K562 (cell line): ENCODE measurements at regions not wholly inside any gene's neighbourhood (a gene's known extent, or its start where the extent isn't known, plus 50 kb on each side); places are given as distances from the start of the nearest gene placed in this dataset.

Source experiments
- ATF3 ChIP-seq, 2 experiments: fragments of 450-650 bp in 1 of 2; sonication (generic) in 1 of 2; formaldehyde crosslinking in 1 of 2; IDR thresholded peaks in 1 of 2; conservative IDR thresholded peaks in 1 of 2; 2 replicates each; pipeline versions ENCODE4 v1.6.1 to v1.8.1; 2016 to 2023; ENCODE audit warnings: mild to moderate bottlenecking in 2 of 2, moderate library complexity in 2 of 2, inconsistent platforms in 1 of 2, missing genetic modification reagents in 1 of 2
- DDX20 ChIP-seq: fragments of 450-650 bp; IDR thresholded peaks from 2 replicates; pipeline ENCODE4 v1.6.1; 2016; ENCODE audit warnings: missing genetic modification characterization, low read depth, mild to moderate bottlenecking, missing compliant biosample characterization, moderate library complexity
- DNMT1 ChIP-seq: fragments of 450-650 bp; IDR thresholded peaks from 2 replicates; pipeline ENCODE4 v1.6.1; 2016; ENCODE audit warnings: antibody characterized with exemption, mild to moderate bottlenecking
- ELF2 ChIP-seq: fragments of 250-450 bp; sonication (Bioruptor Pico); IDR thresholded peaks from 2 replicates; pipeline ENCODE4 v1.5.0; 2021; ENCODE audit warnings: mild to moderate bottlenecking
- ELF4 ChIP-seq: fragments of 450-650 bp; formaldehyde crosslinking; IDR thresholded peaks from 2 replicates; pipeline ENCODE4 v1.4.0; 2022; ENCODE audit warnings: missing genetic modification characterization
- FOXM1 ChIP-seq, 2 experiments: fragments of 450-650 bp in 1 of 2; sonication (generic) in 1 of 2; formaldehyde crosslinking in 1 of 2; IDR thresholded peaks; 2 replicates each; pipeline versions ENCODE4 v1.6.1 to v1.9.0; 2017 to 2022; ENCODE audit warnings: low read depth in 2 of 2, mild to moderate bottlenecking in 2 of 2, missing genetic modification reagents in 1 of 2, moderate library complexity in 1 of 2
- HINFP ChIP-seq: fragments of 450-650 bp; conservative IDR thresholded peaks from 2 replicates; pipeline ENCODE4 v1.6.1; 2016; ENCODE audit warnings: missing genetic modification characterization, low read depth, mild to moderate bottlenecking, control low read depth, missing compliant biosample characterization
- NCOR1 ChIP-seq: fragments of 450-650 bp; IDR thresholded peaks from 2 replicates; pipeline ENCODE4 v1.6.1; 2016; ENCODE audit warnings: mild to moderate bottlenecking, moderate library complexity
- NELFE ChIP-seq: IDR thresholded peaks from 2 replicates; pipeline ENCODE4 v1.6.1; 2011; ENCODE audit warnings: mild to moderate bottlenecking; ENCODE audit not compliant: insufficient read depth, insufficient read length
- NFYB ChIP-seq: IDR thresholded peaks from 2 replicates; pipeline ENCODE4 v1.6.1; 2011; ENCODE audit warnings: mild to moderate bottlenecking, moderate library complexity; ENCODE audit not compliant: insufficient read length; ENCODE audit errors: extremely low read depth
- NKRF ChIP-seq: fragments of 450-650 bp; IDR thresholded peaks from 2 replicates; pipeline ENCODE4 v1.6.1; 2016; ENCODE audit warnings: borderline replicate concordance
- NRF1 ChIP-seq, 2 experiments: fragments of 450-650 bp; IDR thresholded peaks in 1 of 2; conservative IDR thresholded peaks in 1 of 2; 2 replicates each; pipeline ENCODE4 v1.6.1; 2014; ENCODE audit warnings: mild to moderate bottlenecking in 2 of 2
- POLR2H ChIP-seq: IDR thresholded peaks from 2 replicates; pipeline ENCODE4 v1.6.1; 2016; ENCODE audit warnings: missing genetic modification characterization, low read depth, mild to moderate bottlenecking, control low read depth, missing compliant biosample characterization, moderate library complexity
- POLR3A ChIP-seq: IDR thresholded peaks from 2 replicates; pipeline ENCODE4 v1.6.1; 2011; ENCODE audit warnings: borderline replicate concordance, mild to moderate bottlenecking, moderate library complexity; ENCODE audit not compliant: insufficient read length, insufficient read depth; ENCODE audit errors: extremely low read depth
- SRSF1 ChIP-seq: fragments of 200-400 bp; formaldehyde crosslinking; IDR thresholded peaks from 2 replicates; pipeline ENCODE4 v1.6.1; 2017; ENCODE audit warnings: mild to moderate bottlenecking, low read depth, low read length, moderate library complexity
- ZBTB8A ChIP-seq: fragments of 450-650 bp; IDR thresholded peaks from 2 replicates; pipeline ENCODE4 v1.6.1; 2018; ENCODE audit warnings: mild to moderate bottlenecking, moderate library complexity; ENCODE audit not compliant: partially characterized antibody
- ZNF253 ChIP-seq: fragments of 250-450 bp; sonication (Bioruptor Pico); conservative IDR thresholded peaks from 2 replicates; pipeline ENCODE4 v1.6.1; 2021; ENCODE audit warnings: mild to moderate bottlenecking
- ZNF263 ChIP-seq: sonication (generic); formaldehyde crosslinking; IDR thresholded peaks from 2 replicates; pipeline ENCODE4 v1.8.0; 2022; ENCODE audit warnings: mild to moderate bottlenecking, missing genetic modification reagents, borderline replicate concordance
- ZNF76 ChIP-seq: fragments of 250-450 bp; sonication (Bioruptor Pico); IDR thresholded peaks from 2 replicates; pipeline ENCODE4 v1.4.0; 2020; ENCODE audit warnings: mild to moderate bottlenecking, moderate library complexity, borderline replicate concordance
- TF ChIP-seq, protein P1 (sequence below): sonication (generic); formaldehyde crosslinking; IDR thresholded peaks from 2 replicates; pipeline ENCODE4 v1.8.1; 2023; ENCODE audit warnings: mild to moderate bottlenecking, missing genetic modification reagents
- TF ChIP-seq, protein P2 (sequence below): sonication (generic); formaldehyde crosslinking; IDR thresholded peaks from 2 replicates; pipeline ENCODE4 v1.4.0; 2020; ENCODE audit warnings: mild to moderate bottlenecking, missing genetic modification reagents

GRCh38 chr9:84438391-84438790 is 97.8 kb upstream of the SLC28A3 start (continued):
- TF ChIP-seq POLR3A (no peak), ZNF76 (CRISPR knock-in tag) (no peak), NELFE (no peak), ZBTB8A (no peak), SRSF1 (no peak), NKRF (no peak), NRF1 (conservative IDR thresholded peaks at IDR 0.05 in 1 of 2, IDR thresholded peaks at IDR 0.05 in 1 of 2) (no peak), ELF4 (CRISPR knock-in tag) (no peak), NFYB (no peak), NCOR1 (no peak), ZNF263 (no peak), DDX20 (tag) (no peak), FOXM1 (IDR thresholded peaks at IDR 0.05; ENCODE audit: low read depth) (no peak), FOXM1 (CRISPR knock-in tag; IDR thresholded peaks at IDR 0.05; ENCODE audit: low read depth) (no peak), POLR2H (no peak), ZNF253 (CRISPR knock-in tag) (no peak), HINFP (tag) (no peak), DNMT1 (no peak), ELF2 (CRISPR knock-in tag) (no peak), ATF3 (IDR thresholded peaks at IDR 0.05) (peak; percentile 6; the same call in 1 of the 2 replicates), ATF3 (CRISPR knock-in tag; conservative IDR thresholded peaks at IDR 0.05) (no peak)
- TF ChIP-seq, protein P1, sequence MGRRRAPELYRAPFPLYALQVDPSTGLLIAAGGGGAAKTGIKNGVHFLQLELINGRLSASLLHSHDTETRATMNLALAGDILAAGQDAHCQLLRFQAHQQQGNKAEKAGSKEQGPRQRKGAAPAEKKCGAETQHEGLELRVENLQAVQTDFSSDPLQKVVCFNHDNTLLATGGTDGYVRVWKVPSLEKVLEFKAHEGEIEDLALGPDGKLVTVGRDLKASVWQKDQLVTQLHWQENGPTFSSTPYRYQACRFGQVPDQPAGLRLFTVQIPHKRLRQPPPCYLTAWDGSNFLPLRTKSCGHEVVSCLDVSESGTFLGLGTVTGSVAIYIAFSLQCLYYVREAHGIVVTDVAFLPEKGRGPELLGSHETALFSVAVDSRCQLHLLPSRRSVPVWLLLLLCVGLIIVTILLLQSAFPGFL (CRISPR knock-in tag) = no peak
- TF ChIP-seq, protein P2, sequence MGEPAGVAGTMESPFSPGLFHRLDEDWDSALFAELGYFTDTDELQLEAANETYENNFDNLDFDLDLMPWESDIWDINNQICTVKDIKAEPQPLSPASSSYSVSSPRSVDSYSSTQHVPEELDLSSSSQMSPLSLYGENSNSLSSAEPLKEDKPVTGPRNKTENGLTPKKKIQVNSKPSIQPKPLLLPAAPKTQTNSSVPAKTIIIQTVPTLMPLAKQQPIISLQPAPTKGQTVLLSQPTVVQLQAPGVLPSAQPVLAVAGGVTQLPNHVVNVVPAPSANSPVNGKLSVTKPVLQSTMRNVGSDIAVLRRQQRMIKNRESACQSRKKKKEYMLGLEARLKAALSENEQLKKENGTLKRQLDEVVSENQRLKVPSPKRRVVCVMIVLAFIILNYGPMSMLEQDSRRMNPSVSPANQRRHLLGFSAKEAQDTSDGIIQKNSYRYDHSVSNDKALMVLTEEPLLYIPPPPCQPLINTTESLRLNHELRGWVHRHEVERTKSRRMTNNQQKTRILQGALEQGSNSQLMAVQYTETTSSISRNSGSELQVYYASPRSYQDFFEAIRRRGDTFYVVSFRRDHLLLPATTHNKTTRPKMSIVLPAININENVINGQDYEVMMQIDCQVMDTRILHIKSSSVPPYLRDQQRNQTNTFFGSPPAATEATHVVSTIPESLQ (CRISPR knock-in tag) = no peak
